Endothelial cell of umbilical vein (primary cell): ENCODE measurements at regions not wholly inside any gene's neighbourhood (a gene's known extent, or its start where the extent isn't known, plus 50 kb on each side); places are given as distances from the start of the nearest gene placed in this dataset.
A peak's percentile ranks its signal among the peaks of the same experiment; 100 is the strongest.

Experiments used
- BruUV-seq: library from RNA; stranded (reverse); fragments of 400-500 nt; replicated peaks from 2 replicates; lab custom pipeline; 2021; lab: Mats Ljungman, UMichigan
- CTCF ChIA-PET: fragments of 300-600, 350-600 bp; sonication (Branson Sonifier 250); formaldehyde crosslinking; loops from one replicate; lab custom pipeline; 2021; ENCODE audit warnings: antibody characterized with exemption, inconsistent platforms; lab: Charles Lee
- POLR2A ChIA-PET: fragments of 300-600, 350-600 bp; sonication (Branson Sonifier 250); formaldehyde crosslinking; loops from one replicate; lab custom pipeline; 2021; ENCODE audit warnings: antibody characterized with exemption, inconsistent platforms; lab: Charles Lee
- DNase-seq: peaks from one replicate; pipeline ENCODE4 v3.0.0-alpha.2; 2011; ENCODE audit warnings: low read depth, low spot score
- FAIRE-seq: peaks from 2 replicates; lab custom pipeline; 2011; peaks lifted over from hg19 to GRCh38; lab: Jason Lieb, UNC
- H2AFZ ChIP-seq: 2 replicates; pipeline ENCODE4 v1.6.0; 2012; ENCODE audit warnings: low read depth, low read length, control low read depth, inconsistent platforms
- H3K27ac ChIP-seq: 2 replicates; pipeline ENCODE4 v1.5.1; 2011; ENCODE audit warnings: low read depth, mild to moderate bottlenecking, control low read depth, low read length, moderate library complexity; ENCODE audit not compliant: insufficient read depth
- H3K27me3 ChIP-seq, 2 experiments: 2 replicates each; pipeline versions ENCODE4 v1.6.0 to v1.6.1; 2011; ENCODE audit warnings: low read length in 2 of 2, mixed read lengths in 1 of 2; ENCODE audit not compliant: control insufficient read depth in 2 of 2, insufficient read depth in 2 of 2
- H3K36me3 ChIP-seq, 2 experiments: 2 replicates in 1 of 2; 3 replicates in 1 of 2; pipeline ENCODE4 v1.5.1; 2011; ENCODE audit warnings: low read length in 2 of 2, mild to moderate bottlenecking in 1 of 2, moderate library complexity in 1 of 2; ENCODE audit not compliant: control insufficient read depth in 2 of 2, insufficient read depth in 2 of 2; ENCODE audit errors: extremely low read depth in 1 of 2
- H3K4me1 ChIP-seq: 3 replicates; pipeline ENCODE4 v1.5.1; 2011; ENCODE audit warnings: mild to moderate bottlenecking, low read length; ENCODE audit not compliant: control insufficient read depth, insufficient read depth; ENCODE audit errors: extremely low read depth
- H3K4me2 ChIP-seq: 2 replicates; pipeline ENCODE4 v1.6.1; 2011; ENCODE audit warnings: low read length, control low read depth, mixed read lengths; ENCODE audit not compliant: insufficient read depth
- H3K4me3 ChIP-seq, 3 experiments: fragments of 200-600 bp in 1 of 3; sonication (generic), shearing (Covaris generic) in 1 of 3; replicated peaks in 1 of 3; 2 replicates each; pipeline ENCODE4 v1.5.1; 2011 to 2016; ENCODE audit warnings: control low read depth in 3 of 3, low read length in 3 of 3, mild to moderate bottlenecking in 2 of 3, inconsistent platforms in 1 of 3, low read depth in 1 of 3, moderate library complexity in 1 of 3; ENCODE audit not compliant: insufficient read depth in 1 of 3
- H3K79me2 ChIP-seq: 2 replicates; pipeline ENCODE4 v1.6.0; 2012; ENCODE audit warnings: low read length, inconsistent platforms; ENCODE audit not compliant: control insufficient read depth, insufficient read depth
- H3K9ac ChIP-seq: replicated peaks from 2 replicates; pipeline ENCODE3; 2011; ENCODE audit warnings: low read length, control low read depth; ENCODE audit not compliant: insufficient read depth; ENCODE audit errors: extremely low read depth
- H3K9me1 ChIP-seq: replicated peaks from 3 replicates; pipeline ENCODE4 v1.6.0; 2011; ENCODE audit warnings: mild to moderate bottlenecking, low read length; ENCODE audit not compliant: control insufficient read depth, insufficient read depth; ENCODE audit errors: extremely low read depth
- H3K9me3 ChIP-seq: replicated peaks from 2 replicates; pipeline ENCODE4 v1.5.1; 2012; ENCODE audit warnings: low read length, inconsistent platforms; ENCODE audit not compliant: control insufficient read depth, insufficient read depth
- H4K20me1 ChIP-seq: replicated peaks from 2 replicates; pipeline ENCODE3; 2011; ENCODE audit warnings: mild to moderate bottlenecking, low read length; ENCODE audit not compliant: control insufficient read depth, insufficient read depth; ENCODE audit errors: extremely low read depth
- CTCF ChIP-seq, 2 donors: IDR thresholded peaks; 1 replicate in 1 of 2; 2 replicates in 1 of 2; pipeline ENCODE4 v1.5.1; 2011; ENCODE audit warnings: low read length in 2 of 2, mild to moderate bottlenecking in 2 of 2, moderate library complexity in 2 of 2, control low read depth in 1 of 2, inconsistent platforms in 1 of 2, low read depth in 1 of 2; ENCODE audit not compliant: insufficient read depth in 1 of 2; ENCODE audit errors: extremely low read depth in 1 of 2
- EZH2 ChIP-seq: IDR thresholded peaks from 2 replicates; pipeline ENCODE4 v1.6.1; 2012; ENCODE audit warnings: borderline replicate concordance, low read depth, mild to moderate bottlenecking, moderate library complexity, low read length, inconsistent platforms; ENCODE audit not compliant: severe bottlenecking
- FOS ChIP-seq: IDR thresholded peaks from 2 replicates; pipeline ENCODE4 v1.6.1; 2011; ENCODE audit warnings: mild to moderate bottlenecking, low read length, moderate library complexity, borderline replicate concordance; ENCODE audit not compliant: insufficient read depth
- GATA2 ChIP-seq: IDR thresholded peaks from 2 replicates; pipeline ENCODE4 v1.7.0; 2011; ENCODE audit warnings: low read depth, mild to moderate bottlenecking, moderate library complexity, mixed read lengths, low read length; ENCODE audit not compliant: insufficient read length, insufficient read depth
- JUN ChIP-seq: IDR thresholded peaks from 2 replicates; pipeline ENCODE4 v1.6.1; 2011; ENCODE audit warnings: borderline replicate concordance, low read depth; ENCODE audit not compliant: insufficient read length, insufficient read depth
- MAX ChIP-seq: IDR thresholded peaks from 2 replicates; pipeline ENCODE4 v1.6.1; 2011; ENCODE audit not compliant: insufficient read depth, insufficient read length
- MYC ChIP-seq: IDR thresholded peaks from one replicate; pipeline ENCODE4 v1.6.1; 2011; ENCODE audit warnings: mild to moderate bottlenecking, low read depth, low read length
- POLR2A ChIP-seq: IDR thresholded peaks from 2 replicates; pipeline ENCODE4 v1.6.1; 2012; ENCODE audit warnings: low read depth, mild to moderate bottlenecking, control low read depth, low read length
- POLR2AphosphoS5 ChIP-seq: IDR thresholded peaks from 2 replicates; pipeline ENCODE4 v1.6.1; 2012; ENCODE audit warnings: low read depth, mild to moderate bottlenecking, control low read depth, low read length, moderate library complexity; ENCODE audit not compliant: insufficient read depth
- dilution Hi-C: fragments of 300-500 bp; cut with MboI; formaldehyde crosslinking; loops from one replicate; pipeline ENCODE4 v1.15.0; 2019; ENCODE audit warnings: low sequenced_read_pairs; ENCODE audit not compliant: extremely low pct_ligation_motif_present
- intact Hi-C: fragments of 100-400 bp; cut with micrococcal nuclease; formaldehyde crosslinking; loops from one replicate; pipeline ENCODE4 v1.10.0; 2022

- Histone ChIP-seq H3K4me3 (no peak overlapping the region), H3K4me2 (no peak overlapping the region), H3K36me3 (no peaks in the 10 kb centered on the region), H3K9me1 (no peaks in the 10 kb centered on the region), H3K79me2 (no peaks in the 10 kb centered on the region), H3K27me3 (no peaks in the 10 kb centered on the region), H3K9me3 (no peaks in the 10 kb centered on the region), H3K27ac (no peak overlapping the region), H4K20me1 (no peaks in the 10 kb centered on the region), H2AFZ (no peak overlapping the region), H3K4me1 (peaks cover 20% of the 10 kb centered on the region), H3K9ac (no peak overlapping the region)
- intact Hi-C loops (no loop called here), dilution Hi-C loops (no loop called here)
- CTCF ChIA-PET: interaction anchor here (0.9 to 1.7 kb wide), 2 partner anchors 10 to 16 kb away, joined by 3 to 9 read pairs; no protein-coding TSS in a partner anchor
- FAIRE-seq (no peak), DNase-seq (peak; percentile 55)
- no TSS peak for BruUV-seq
- POLR2A ChIA-PET: no interaction called here
- no peak for TF ChIP-seq FOS
- no peak for TF ChIP-seq MAX
- no peak for TF ChIP-seq POLR2A
- no peak for TF ChIP-seq POLR2AphosphoS5
- TF ChIP-seq JUN: no peak
These were observed 186.6 kb upstream of the EEA1 start for GRCh38 chr12:93115646-93116045.

GRCh38 chr12:93116632-93117031 is 187.5 kb upstream of the EEA1 start:
- no peak overlapping the region for H3K27ac ChIP-seq
- no peak overlapping the region for H2AFZ ChIP-seq
- no peak overlapping the region for H3K4me2 ChIP-seq
- dilution Hi-C loops: no loop called here
- peaks cover 15% of the 10 kb centered on the region for H3K4me1 ChIP-seq
- TF ChIP-seq POLR2AphosphoS5: no peak
- no peak for TF ChIP-seq MYC
- TF ChIP-seq JUN: no peak
- TF ChIP-seq GATA2: no peak
- TF ChIP-seq POLR2A: no peak
- TF ChIP-seq MAX: no peak
- no peak for TF ChIP-seq FOS
- no peak for TF ChIP-seq EZH2
- TF ChIP-seq CTCF (IDR thresholded peaks at IDR 0.05; ENCODE audit: extremely low read depth in 1 of 2, insufficient read depth in 1 of 2, low read depth in 1 of 2, low read length in 2 of 2): no peak
- CTCF ChIA-PET: interaction anchor here (0.9 kb wide), 1 partner anchor 11 kb away, joined by 3 read pairs; no protein-coding TSS in a partner anchor
- H3K9ac ChIP-seq: no peak overlapping the region
- H4K20me1 ChIP-seq: no peaks in the 10 kb centered on the region
- H3K4me3 ChIP-seq: no peak overlapping the region
- BruUV-seq: no TSS peak
- intact Hi-C loops: no loop called here
- H3K9me1 ChIP-seq: no peaks in the 10 kb centered on the region
- no peak for FAIRE-seq
- no peak for DNase-seq
- H3K79me2 ChIP-seq: no peaks in the 10 kb centered on the region
- H3K27me3 ChIP-seq: no peaks in the 10 kb centered on the region
- no peaks in the 10 kb centered on the region for H3K9me3 ChIP-seq
- POLR2A ChIA-PET: no interaction called here
- H3K36me3 ChIP-seq: no peaks in the 10 kb centered on the region
